GM12878 (cell line): ENCODE measurements at regions not wholly inside any gene's neighbourhood (a gene's known extent, or its start where the extent isn't known, plus 50 kb on each side); places are given as distances from the start of the nearest gene placed in this dataset.

Experiments
- ATAC-seq: fragments of 200-7000 bp; cut with Tn5 transposase; 3 replicates; pipeline ENCODE4 v1.9.1; 2020; ENCODE audit warnings: mild to moderate bottlenecking, moderate library complexity
- BruUV-seq: library from RNA; stranded (reverse); fragments of 400-500 nt; replicated peaks from 2 replicates; lab custom pipeline; 2021; lab: Mats Ljungman, UMichigan
- CTCF ChIA-PET: fragments of 300-600 bp; sonication (Branson Sonifier 250); formaldehyde crosslinking; extraction: SDS; loops from one replicate; lab custom pipeline; 2021; ENCODE audit warnings: inconsistent platforms; lab: Yijun Ruan, JAX
- POLR2A ChIA-PET: fragments of 350-600 bp; formaldehyde crosslinking; extraction: SDS; loops from one replicate; lab custom pipeline; 2021; ENCODE audit warnings: inconsistent platforms; lab: Charles Lee
- RAD21 ChIA-PET: fragments of 300-600 bp; sonication (Branson Sonifier 250); formaldehyde crosslinking; loops from one replicate; lab custom pipeline; 2023; ENCODE audit warnings: antibody characterized with exemption; ENCODE audit not compliant: unreplicated experiment; lab: Charles Lee
- SMC1A ChIA-PET: fragments of 300-600 bp; sonication (Branson Sonifier 250); formaldehyde crosslinking; loops from one replicate; lab custom pipeline; 2023; ENCODE audit not compliant: unreplicated experiment, uncharacterized antibody; lab: Charles Lee
- DNase-seq: peaks from one replicate; pipeline ENCODE4 v3.0.0-alpha.2; 2011; ENCODE audit warnings: low read depth, low spot score
- FAIRE-seq: peaks from 3 replicates; lab custom pipeline; 2011; peaks lifted over from hg19 to GRCh38; lab: Jason Lieb, UNC
- H2AFZ ChIP-seq: 2 replicates; pipeline ENCODE4 v1.6.0; 2011; ENCODE audit warnings: low read depth, low read length, control low read depth; ENCODE audit not compliant: control insufficient read depth
- H3K27ac ChIP-seq: 2 replicates; pipeline ENCODE4 v1.5.1; 2011; ENCODE audit warnings: control low read depth; ENCODE audit not compliant: control insufficient read depth, insufficient read depth
- H3K27me3 ChIP-seq, 2 experiments: replicated peaks in 1 of 2; 2 replicates each; pipeline versions ENCODE4 v1.6.0 to v1.6.1; 2011; ENCODE audit warnings: low read length in 1 of 2; ENCODE audit not compliant: control insufficient read depth in 2 of 2, insufficient read depth in 2 of 2
- H3K36me3 ChIP-seq, 2 experiments: 2 replicates each; pipeline ENCODE4 v1.5.1; 2011; ENCODE audit warnings: low read length in 1 of 2; ENCODE audit not compliant: control insufficient read depth in 2 of 2, insufficient read depth in 2 of 2
- H3K4me1 ChIP-seq: 2 replicates; pipeline ENCODE4 v1.6.1; 2011; ENCODE audit warnings: mild to moderate bottlenecking, low read length, moderate library complexity, mixed read lengths; ENCODE audit not compliant: control insufficient read depth, insufficient read depth
- H3K4me2 ChIP-seq: 2 replicates; pipeline ENCODE4 v1.6.0; 2011; ENCODE audit warnings: control low read depth; ENCODE audit not compliant: control insufficient read depth, insufficient read depth
- H3K4me3 ChIP-seq: fragments of 200-600 bp; sonication (generic); 2 replicates; pipeline ENCODE4 v1.5.1; 2016
- H3K79me2 ChIP-seq: 2 replicates; pipeline ENCODE4 v1.6.0; 2011; ENCODE audit warnings: low read length; ENCODE audit not compliant: control insufficient read depth, insufficient read depth
- H3K9ac ChIP-seq: 2 replicates; pipeline ENCODE4 v1.8.0; 2011; ENCODE audit warnings: low read length, control low read depth, mixed read lengths; ENCODE audit not compliant: control insufficient read depth, insufficient read depth
- H3K9me3 ChIP-seq: replicated peaks from 3 replicates; pipeline ENCODE4 v1.5.1; 2011; ENCODE audit warnings: mild to moderate bottlenecking, low read length; ENCODE audit not compliant: control insufficient read depth, insufficient read depth
- H4K20me1 ChIP-seq: 2 replicates; pipeline ENCODE4 v1.6.0; 2011; ENCODE audit not compliant: control insufficient read depth, insufficient read depth
- BHLHE40 ChIP-seq, 2 experiments: fragments of 450-650 bp in 1 of 2; IDR thresholded peaks; 2 replicates each; pipeline ENCODE4 v1.6.1; 2011 to 2017; ENCODE audit warnings: low read depth in 2 of 2, borderline replicate concordance in 1 of 2, improper control_type of control experiment in 1 of 2, low read length in 1 of 2, mild to moderate bottlenecking in 1 of 2
- CHD4 ChIP-seq: fragments of 200-600 bp; sonication (generic); IDR thresholded peaks from 2 replicates; pipeline ENCODE4 v1.6.1; 2016; ENCODE audit warnings: mild to moderate bottlenecking
- CREB1 ChIP-seq: IDR thresholded peaks from 2 replicates; pipeline ENCODE4 v1.6.1; 2012; ENCODE audit warnings: low read depth, mild to moderate bottlenecking, inconsistent platforms
- ETV6 ChIP-seq, 2 experiments: fragments of 450-650 bp in 1 of 2; IDR thresholded peaks in 1 of 2; conservative IDR thresholded peaks in 1 of 2; 2 replicates each; pipeline ENCODE4 v1.6.1; 2014; ENCODE audit warnings: antibody characterized with exemption in 1 of 2, borderline replicate concordance in 1 of 2, low read depth in 1 of 2, mild to moderate bottlenecking in 1 of 2, moderate library complexity in 1 of 2
- HDAC2 ChIP-seq: fragments of 200-600 bp; sonication (generic); IDR thresholded peaks from 2 replicates; pipeline ENCODE4 v1.6.1; 2017
- HDGF ChIP-seq: fragments of 450-650 bp; IDR thresholded peaks from 2 replicates; pipeline ENCODE4 v1.6.1; 2016; ENCODE audit warnings: antibody characterized with exemption
- MEF2B ChIP-seq: fragments of 450-650 bp; IDR thresholded peaks from 2 replicates; pipeline ENCODE4 v1.6.1; 2018; ENCODE audit warnings: mild to moderate bottlenecking, moderate library complexity; ENCODE audit not compliant: partially characterized antibody, poor library complexity, severe bottlenecking
- MXI1 ChIP-seq: fragments of 150-350 bp; IDR thresholded peaks from 2 replicates; pipeline ENCODE4 v1.6.1; 2011; ENCODE audit warnings: low read depth, mild to moderate bottlenecking, inconsistent platforms, low read length, improper control_type of control experiment
- MYB ChIP-seq: fragments of 150-350 bp; IDR thresholded peaks from 2 replicates; pipeline ENCODE4 v1.6.1; 2014; ENCODE audit warnings: mild to moderate bottlenecking, low read depth, low read length, borderline replicate concordance
- NR2F1 ChIP-seq: fragments of 450-650 bp; conservative IDR thresholded peaks from 2 replicates; pipeline ENCODE4 v1.6.1; 2017; ENCODE audit warnings: mild to moderate bottlenecking
- ZBED1 ChIP-seq: IDR thresholded peaks from 2 replicates; pipeline ENCODE4 v1.6.1; 2016; ENCODE audit warnings: borderline replicate concordance
- WGBS: methylation state at CpG from one replicate; pipeline ENCODE4 v1.1.6; 2016; ENCODE audit warnings: low lambda C conversion rate; ENCODE audit not compliant: insufficient replicate concordance, insufficient coverage; ENCODE audit errors: missing lambda C conversion rate; 5-methylcytosine and 5-hydroxymethylcytosine counted together
- in situ Hi-C: fragments of 300-500 bp; cut with MboI; formaldehyde crosslinking; loops from 9 replicates; pipeline ENCODE4 v1.14.3; 2018; ENCODE audit warnings: mixed read lengths
- intact Hi-C: fragments of 100-400 bp; cut with micrococcal nuclease; formaldehyde crosslinking; loops from one replicate; pipeline ENCODE4 v1.14.2; 2022; ENCODE audit not compliant: unreplicated experiment
- TF ChIP-seq, protein P1 (sequence below): fragments of 450-650 bp; IDR thresholded peaks from 2 replicates; pipeline ENCODE4 v1.6.1; 2018; ENCODE audit warnings: mild to moderate bottlenecking, low read depth, moderate library complexity; ENCODE audit not compliant: partially characterized antibody
- TF ChIP-seq, protein P2 (sequence below): fragments of 450-650 bp; formaldehyde crosslinking; IDR thresholded peaks from 2 replicates; pipeline ENCODE4 v1.4.0; 2022; ENCODE audit warnings: mild to moderate bottlenecking, moderate library complexity
- TF ChIP-seq, protein P3 (sequence below): IDR thresholded peaks from 2 replicates; pipeline ENCODE4 v1.6.1; 2012; ENCODE audit warnings: low read length, inconsistent platforms

DNA sequence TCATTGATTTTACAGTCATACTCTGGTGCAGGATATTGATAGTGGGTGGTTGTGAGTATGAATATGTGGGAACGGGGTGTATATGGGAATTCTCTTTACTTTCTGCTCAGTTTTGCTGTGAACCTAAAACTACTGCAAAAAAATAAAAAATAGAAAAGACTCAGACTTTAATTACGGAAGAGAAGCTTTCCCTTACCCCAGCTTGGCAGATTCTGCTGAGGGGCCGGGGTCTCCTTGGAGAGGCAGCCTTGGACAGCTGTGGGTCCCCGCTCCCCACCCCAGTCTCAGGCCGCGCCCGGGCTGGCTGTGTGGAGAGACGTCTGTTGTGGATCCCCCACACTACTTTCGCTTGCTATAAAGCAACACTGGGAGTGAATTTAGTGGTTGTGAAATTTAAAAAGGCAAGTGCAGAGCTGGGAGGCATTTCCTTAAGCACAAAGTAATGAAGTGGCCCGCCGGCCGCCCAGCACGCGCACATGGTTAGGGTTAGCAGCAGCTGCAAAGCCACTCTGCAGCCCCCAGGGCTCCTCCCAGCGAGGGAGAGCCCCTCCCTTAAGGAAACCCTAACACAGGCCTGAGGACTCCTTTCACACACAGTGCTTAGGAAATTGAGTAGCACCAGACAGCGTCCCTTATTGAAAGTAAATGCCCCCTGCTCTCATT is 102.4 kb downstream of the DDX1 start:
- Histone ChIP-seq H3K36me3 (no peaks in the 10 kb centered on the region), H2AFZ (no peak overlapping the region), H3K9me3 (no peaks in the 10 kb centered on the region; the same call in 2 of the 3 replicates), H4K20me1 (no peaks in the 10 kb centered on the region), H3K4me1 (no peaks in the 10 kb centered on the region), H3K79me2 (no peaks in the 10 kb centered on the region), H3K27ac (no peak overlapping the region), H3K9ac (no peak overlapping the region), H3K4me3 (no peak overlapping the region), H3K27me3 (no peaks in the 10 kb centered on the region; a peak in 1 of 4 replicates), H3K4me2 (no peak overlapping the region)
- RAD21 ChIA-PET = no interaction called here
- intact Hi-C loops (no loop called here), in situ Hi-C loops (no loop called here)
- DNase-seq (no peak), FAIRE-seq (no peak), ATAC-seq (no peak)
- POLR2A ChIA-PET = no interaction called here
- no TSS peak for BruUV-seq
- CTCF ChIA-PET = no interaction called here
- 46% methylated on average over 16 of the region's 16 CpGs for WGBS
- TF ChIP-seq ZBED1 (no peak), CREB1 (no peak), ETV6 (conservative IDR thresholded peaks at IDR 0.05 in 1 of 2, IDR thresholded peaks at IDR 0.05 in 1 of 2; ENCODE audit: borderline replicate concordance in 1 of 2, low read depth in 1 of 2) (no peak), HDAC2 (no peak), MXI1 (no peak), MEF2B (no peak), MYB (no peak), BHLHE40 (IDR thresholded peaks at IDR 0.05; ENCODE audit: borderline replicate concordance in 1 of 2, low read depth in 2 of 2, low read length in 1 of 2) (no peak), NR2F1 (no peak), HDGF (no peak), CHD4 (no peak)
- TF ChIP-seq, protein P1, sequence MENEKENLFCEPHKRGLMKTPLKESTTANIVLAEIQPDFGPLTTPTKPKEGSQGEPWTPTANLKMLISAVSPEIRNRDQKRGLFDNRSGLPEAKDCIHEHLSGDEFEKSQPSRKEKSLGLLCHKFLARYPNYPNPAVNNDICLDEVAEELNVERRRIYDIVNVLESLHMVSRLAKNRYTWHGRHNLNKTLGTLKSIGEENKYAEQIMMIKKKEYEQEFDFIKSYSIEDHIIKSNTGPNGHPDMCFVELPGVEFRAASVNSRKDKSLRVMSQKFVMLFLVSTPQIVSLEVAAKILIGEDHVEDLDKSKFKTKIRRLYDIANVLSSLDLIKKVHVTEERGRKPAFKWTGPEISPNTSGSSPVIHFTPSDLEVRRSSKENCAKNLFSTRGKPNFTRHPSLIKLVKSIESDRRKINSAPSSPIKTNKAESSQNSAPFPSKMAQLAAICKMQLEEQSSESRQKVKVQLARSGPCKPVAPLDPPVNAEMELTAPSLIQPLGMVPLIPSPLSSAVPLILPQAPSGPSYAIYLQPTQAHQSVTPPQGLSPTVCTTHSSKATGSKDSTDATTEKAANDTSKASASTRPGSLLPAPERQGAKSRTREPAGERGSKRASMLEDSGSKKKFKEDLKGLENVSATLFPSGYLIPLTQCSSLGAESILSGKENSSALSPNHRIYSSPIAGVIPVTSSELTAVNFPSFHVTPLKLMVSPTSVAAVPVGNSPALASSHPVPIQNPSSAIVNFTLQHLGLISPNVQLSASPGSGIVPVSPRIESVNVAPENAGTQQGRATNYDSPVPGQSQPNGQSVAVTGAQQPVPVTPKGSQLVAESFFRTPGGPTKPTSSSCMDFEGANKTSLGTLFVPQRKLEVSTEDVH = no peak
- TF ChIP-seq, protein P2, sequence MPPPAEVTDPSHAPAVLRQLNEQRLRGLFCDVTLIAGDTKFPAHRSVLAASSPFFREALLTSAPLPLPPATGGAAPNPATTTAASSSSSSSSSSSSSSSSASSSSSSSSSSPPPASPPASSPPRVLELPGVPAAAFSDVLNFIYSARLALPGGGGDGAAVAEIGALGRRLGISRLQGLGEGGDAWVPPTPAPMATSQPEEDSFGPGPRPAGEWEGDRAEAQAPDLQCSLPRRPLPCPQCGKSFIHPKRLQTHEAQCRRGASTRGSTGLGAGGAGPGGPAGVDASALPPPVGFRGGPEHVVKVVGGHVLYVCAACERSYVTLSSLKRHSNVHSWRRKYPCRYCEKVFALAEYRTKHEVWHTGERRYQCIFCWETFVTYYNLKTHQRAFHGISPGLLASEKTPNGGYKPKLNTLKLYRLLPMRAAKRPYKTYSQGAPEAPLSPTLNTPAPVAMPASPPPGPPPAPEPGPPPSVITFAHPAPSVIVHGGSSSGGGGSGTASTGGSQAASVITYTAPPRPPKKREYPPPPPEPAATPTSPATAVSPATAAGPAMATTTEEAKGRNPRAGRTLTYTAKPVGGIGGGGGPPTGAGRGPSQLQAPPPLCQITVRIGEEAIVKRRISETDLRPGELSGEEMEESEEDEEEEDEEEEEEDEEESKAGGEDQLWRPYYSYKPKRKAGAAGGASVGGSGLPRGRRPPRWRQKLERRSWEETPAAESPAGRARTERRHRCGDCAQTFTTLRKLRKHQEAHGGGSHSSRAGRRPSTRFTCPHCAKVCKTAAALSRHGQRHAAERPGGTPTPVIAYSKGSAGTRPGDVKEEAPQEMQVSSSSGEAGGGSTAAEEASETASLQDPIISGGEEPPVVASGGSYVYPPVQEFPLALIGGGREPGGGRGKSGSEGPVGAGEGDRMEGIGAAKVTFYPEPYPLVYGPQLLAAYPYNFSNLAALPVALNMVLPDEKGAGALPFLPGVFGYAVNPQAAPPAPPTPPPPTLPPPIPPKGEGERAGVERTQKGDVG (CRISPR knock-in tag) = no peak
- TF ChIP-seq, protein P3, sequence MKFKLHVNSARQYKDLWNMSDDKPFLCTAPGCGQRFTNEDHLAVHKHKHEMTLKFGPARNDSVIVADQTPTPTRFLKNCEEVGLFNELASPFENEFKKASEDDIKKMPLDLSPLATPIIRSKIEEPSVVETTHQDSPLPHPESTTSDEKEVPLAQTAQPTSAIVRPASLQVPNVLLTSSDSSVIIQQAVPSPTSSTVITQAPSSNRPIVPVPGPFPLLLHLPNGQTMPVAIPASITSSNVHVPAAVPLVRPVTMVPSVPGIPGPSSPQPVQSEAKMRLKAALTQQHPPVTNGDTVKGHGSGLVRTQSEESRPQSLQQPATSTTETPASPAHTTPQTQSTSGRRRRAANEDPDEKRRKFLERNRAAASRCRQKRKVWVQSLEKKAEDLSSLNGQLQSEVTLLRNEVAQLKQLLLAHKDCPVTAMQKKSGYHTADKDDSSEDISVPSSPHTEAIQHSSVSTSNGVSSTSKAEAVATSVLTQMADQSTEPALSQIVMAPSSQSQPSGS = no peak
- SMC1A ChIA-PET = no interaction called here
